Osteoblast (primary cell): ENCODE measurements at regions not wholly inside any gene's neighbourhood (a gene's known extent, or its start where the extent isn't known, plus 50 kb on each side); places are given as distances from the start of the nearest gene placed in this dataset.

Experiments
- DNase-seq: peaks from one replicate; pipeline ENCODE4 v3.0.0; 2011; ENCODE audit warnings: low spot score, mixed read lengths; ENCODE audit not compliant: insufficient read length; ENCODE audit errors: missing footprints
- H2AFZ ChIP-seq: 2 replicates; pipeline ENCODE4 v1.6.0; 2011; ENCODE audit warnings: mild to moderate bottlenecking, low read length
- H3K27ac ChIP-seq: 2 replicates; pipeline ENCODE4 v1.5.1; 2011; ENCODE audit warnings: mild to moderate bottlenecking, low read depth, low read length, moderate library complexity
- H3K27me3 ChIP-seq: 2 replicates; pipeline ENCODE4 v1.6.0; 2012; ENCODE audit warnings: mild to moderate bottlenecking, control low read depth, inconsistent platforms, low read length, moderate library complexity; ENCODE audit not compliant: insufficient read depth
- H3K36me3 ChIP-seq: 2 replicates; pipeline ENCODE4 v1.5.1; 2011; ENCODE audit warnings: mild to moderate bottlenecking, low read length, control low read depth, moderate library complexity; ENCODE audit not compliant: insufficient read depth
- H3K4me1 ChIP-seq: 2 replicates; pipeline ENCODE4 v1.5.1; 2011; ENCODE audit warnings: mild to moderate bottlenecking, low read length, control low read depth, moderate library complexity; ENCODE audit not compliant: insufficient read depth
- H3K4me2 ChIP-seq: 2 replicates; pipeline ENCODE4 v1.6.0; 2011; ENCODE audit warnings: mild to moderate bottlenecking, low read length; ENCODE audit not compliant: insufficient read depth
- H3K4me3 ChIP-seq: fragments of 200-600 bp; sonication (generic); 3 replicates; pipeline ENCODE4 v1.5.1; 2012; ENCODE audit warnings: mild to moderate bottlenecking, low read length, inconsistent platforms; ENCODE audit not compliant: insufficient read depth
- H3K79me2 ChIP-seq: 2 replicates; pipeline ENCODE4 v1.6.0; 2012; ENCODE audit warnings: mild to moderate bottlenecking, low read length, control low read depth, inconsistent platforms; ENCODE audit not compliant: insufficient read depth
- H3K9me3 ChIP-seq: 2 replicates; pipeline ENCODE4 v1.5.1; 2011; ENCODE audit warnings: low read depth, low read length, control low read depth
- H4K20me1 ChIP-seq: 2 replicates; pipeline ENCODE4 v1.6.0; 2012; ENCODE audit warnings: mild to moderate bottlenecking, low read length, control low read depth; ENCODE audit not compliant: insufficient read depth
- TF ChIP-seq, protein P1 (sequence below): IDR thresholded peaks from 2 replicates; pipeline ENCODE4 v1.5.1; 2011; ENCODE audit warnings: mild to moderate bottlenecking, low read depth, low read length, moderate library complexity; ENCODE audit errors: extremely low read depth

DNA sequence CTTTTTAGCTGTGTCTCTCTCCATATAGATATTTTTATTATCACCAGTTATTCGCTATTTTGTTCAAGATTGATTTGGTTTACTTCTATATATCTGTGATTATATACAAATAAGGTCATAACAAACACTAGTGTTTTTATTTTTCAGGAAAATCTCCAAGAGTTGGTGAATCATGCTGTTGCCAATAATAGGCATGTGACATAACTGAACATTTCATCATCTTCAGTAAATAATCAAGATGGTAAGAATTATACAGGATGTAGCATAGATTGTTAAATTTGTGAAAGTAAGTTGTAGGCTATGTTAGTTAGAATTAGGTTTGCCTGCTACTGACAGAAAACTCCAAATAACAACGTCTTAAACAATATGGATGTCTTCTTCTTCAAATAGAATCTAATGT lies 240.9 kb upstream of the PDE3A start:
- DNase-seq: no peak
- Histone ChIP-seq H3K4me2 (no peak overlapping the region), H3K27ac (no peak overlapping the region), H3K4me3 (no peak overlapping the region), H4K20me1 (no peaks in the 10 kb centered on the region), H2AFZ (no peak overlapping the region), H3K79me2 (no peaks in the 10 kb centered on the region), H3K4me1 (no peaks in the 10 kb centered on the region), H3K9me3 (peaks cover 2% of the 10 kb centered on the region), H3K27me3 (no peaks in the 10 kb centered on the region), H3K36me3 (no peaks in the 10 kb centered on the region)
- TF ChIP-seq, protein P1, sequence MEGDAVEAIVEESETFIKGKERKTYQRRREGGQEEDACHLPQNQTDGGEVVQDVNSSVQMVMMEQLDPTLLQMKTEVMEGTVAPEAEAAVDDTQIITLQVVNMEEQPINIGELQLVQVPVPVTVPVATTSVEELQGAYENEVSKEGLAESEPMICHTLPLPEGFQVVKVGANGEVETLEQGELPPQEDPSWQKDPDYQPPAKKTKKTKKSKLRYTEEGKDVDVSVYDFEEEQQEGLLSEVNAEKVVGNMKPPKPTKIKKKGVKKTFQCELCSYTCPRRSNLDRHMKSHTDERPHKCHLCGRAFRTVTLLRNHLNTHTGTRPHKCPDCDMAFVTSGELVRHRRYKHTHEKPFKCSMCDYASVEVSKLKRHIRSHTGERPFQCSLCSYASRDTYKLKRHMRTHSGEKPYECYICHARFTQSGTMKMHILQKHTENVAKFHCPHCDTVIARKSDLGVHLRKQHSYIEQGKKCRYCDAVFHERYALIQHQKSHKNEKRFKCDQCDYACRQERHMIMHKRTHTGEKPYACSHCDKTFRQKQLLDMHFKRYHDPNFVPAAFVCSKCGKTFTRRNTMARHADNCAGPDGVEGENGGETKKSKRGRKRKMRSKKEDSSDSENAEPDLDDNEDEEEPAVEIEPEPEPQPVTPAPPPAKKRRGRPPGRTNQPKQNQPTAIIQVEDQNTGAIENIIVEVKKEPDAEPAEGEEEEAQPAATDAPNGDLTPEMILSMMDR: no peak

- H3K27me3 ChIP-seq: no peaks in the 10 kb centered on the region
- no peak overlapping the region for H3K4me2 ChIP-seq
- no peak overlapping the region for H2AFZ ChIP-seq
- no peaks in the 10 kb centered on the region for H4K20me1 ChIP-seq
- DNase-seq: no peak
- no peaks in the 10 kb centered on the region for H3K79me2 ChIP-seq
- H3K9me3 ChIP-seq: peaks cover 2% of the 10 kb centered on the region
- no peak overlapping the region for H3K4me3 ChIP-seq
- H3K4me1 ChIP-seq: no peaks in the 10 kb centered on the region
- H3K27ac ChIP-seq: no peak overlapping the region
- no peaks in the 10 kb centered on the region for H3K36me3 ChIP-seq
- TF ChIP-seq, protein P1: no peak
These were observed 239.4 kb upstream of the PDE3A start for GRCh38 chr12:20128928-20129327.

GRCh38 chr12:20132818-20133217 lies 235.5 kb upstream of the PDE3A start:
- Histone ChIP-seq H3K27me3 (no peaks in the 10 kb centered on the region), H3K4me3 (no peak overlapping the region), H4K20me1 (no peaks in the 10 kb centered on the region), H3K4me1 (no peaks in the 10 kb centered on the region), H3K36me3 (no peaks in the 10 kb centered on the region), H2AFZ (peak overlapping the region; percentile 32), H3K4me2 (no peak overlapping the region), H3K79me2 (no peaks in the 10 kb centered on the region), H3K27ac (no peak overlapping the region), H3K9me3 (peaks cover 2% of the 10 kb centered on the region)
- no peak for DNase-seq
- TF ChIP-seq, protein P1: no peak

DNA sequence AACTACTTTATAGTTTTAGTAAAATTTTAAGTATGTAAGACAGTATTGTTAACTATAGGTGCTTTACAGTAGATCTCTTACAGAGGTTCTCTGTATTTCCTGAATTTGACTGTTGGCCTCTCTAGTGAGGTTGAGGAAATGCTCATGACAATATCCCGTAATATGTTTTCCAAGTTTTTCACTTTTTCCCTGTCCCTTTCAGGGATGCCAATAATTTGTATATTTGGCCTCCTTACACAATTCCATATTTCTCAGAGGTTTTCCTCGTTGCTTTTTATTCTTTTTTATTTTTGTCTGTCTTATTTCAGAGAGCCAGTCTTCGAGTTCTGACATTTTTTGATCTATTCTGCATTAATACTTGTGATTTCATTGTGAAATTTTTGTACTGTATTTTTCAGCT lies 233.7 kb upstream of the PDE3A start:
- H3K27me3 ChIP-seq: no peaks in the 10 kb centered on the region
- H3K4me1 ChIP-seq: no peaks in the 10 kb centered on the region
- no peak overlapping the region for H2AFZ ChIP-seq
- TF ChIP-seq, protein P1: no peak
- H3K4me2 ChIP-seq: no peak overlapping the region
- H3K4me3 ChIP-seq: no peak overlapping the region
- DNase-seq: no peak
- H3K9me3 ChIP-seq: peaks cover 2% of the 10 kb centered on the region
- H4K20me1 ChIP-seq: no peaks in the 10 kb centered on the region
- no peaks in the 10 kb centered on the region for H3K79me2 ChIP-seq
- H3K36me3 ChIP-seq: no peaks in the 10 kb centered on the region
- H3K27ac ChIP-seq: no peak overlapping the region
